ENCODE measurements at regions not wholly inside any gene's neighbourhood (a gene's known extent, or its start where the extent isn't known, plus 50 kb on each side); places are given as distances from the start of the nearest gene placed in this dataset.

GRCh38 chr15:26359855-26360254, 413.0 kb downstream of the GABRB3 start:
- Mint-ChIP-seq H3K4me3 (ENCODE audit: low read depth, unreplicated experiment) (no peak overlapping the region), H3K4me1 (ENCODE audit: low read depth, unreplicated experiment) (no peaks in the 10 kb centered on the region), H3K27me3 (ENCODE audit: unreplicated experiment) (no peaks in the 10 kb centered on the region), H3K36me3 (ENCODE audit: insufficient read depth, unreplicated experiment) (peaks cover 4% of the 10 kb centered on the region), H3K27ac (ENCODE audit: unreplicated experiment) (no peak overlapping the region), H3K9me3 (ENCODE audit: low read depth, unreplicated experiment) (peaks cover 11% of the 10 kb centered on the region)
- intact Hi-C loops (cut with micrococcal nuclease; ENCODE audit: unreplicated experiment), result no loop called here
- TF ChIP-seq, protein P1, sequence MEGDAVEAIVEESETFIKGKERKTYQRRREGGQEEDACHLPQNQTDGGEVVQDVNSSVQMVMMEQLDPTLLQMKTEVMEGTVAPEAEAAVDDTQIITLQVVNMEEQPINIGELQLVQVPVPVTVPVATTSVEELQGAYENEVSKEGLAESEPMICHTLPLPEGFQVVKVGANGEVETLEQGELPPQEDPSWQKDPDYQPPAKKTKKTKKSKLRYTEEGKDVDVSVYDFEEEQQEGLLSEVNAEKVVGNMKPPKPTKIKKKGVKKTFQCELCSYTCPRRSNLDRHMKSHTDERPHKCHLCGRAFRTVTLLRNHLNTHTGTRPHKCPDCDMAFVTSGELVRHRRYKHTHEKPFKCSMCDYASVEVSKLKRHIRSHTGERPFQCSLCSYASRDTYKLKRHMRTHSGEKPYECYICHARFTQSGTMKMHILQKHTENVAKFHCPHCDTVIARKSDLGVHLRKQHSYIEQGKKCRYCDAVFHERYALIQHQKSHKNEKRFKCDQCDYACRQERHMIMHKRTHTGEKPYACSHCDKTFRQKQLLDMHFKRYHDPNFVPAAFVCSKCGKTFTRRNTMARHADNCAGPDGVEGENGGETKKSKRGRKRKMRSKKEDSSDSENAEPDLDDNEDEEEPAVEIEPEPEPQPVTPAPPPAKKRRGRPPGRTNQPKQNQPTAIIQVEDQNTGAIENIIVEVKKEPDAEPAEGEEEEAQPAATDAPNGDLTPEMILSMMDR (IDR thresholded peaks at IDR 0.05; ENCODE audit: unreplicated experiment), result no peak
- no peak for DNase-seq
- no TSS peak for BruUV-seq (replicated peaks)
- CTCF ChIA-PET, result no interaction called here

GRCh38 chr15:26358708-26359107, 414.2 kb downstream of the GABRB3 start:
- TF ChIP-seq, protein P1 (IDR thresholded peaks at IDR 0.05; ENCODE audit: unreplicated experiment), result no peak
- Mint-ChIP-seq H3K36me3 (ENCODE audit: insufficient read depth, unreplicated experiment) (peaks cover 4% of the 10 kb centered on the region), H3K27me3 (ENCODE audit: unreplicated experiment) (no peaks in the 10 kb centered on the region), H3K4me1 (ENCODE audit: low read depth, unreplicated experiment) (no peaks in the 10 kb centered on the region), H3K4me3 (ENCODE audit: low read depth, unreplicated experiment) (no peak overlapping the region), H3K27ac (ENCODE audit: unreplicated experiment) (no peak overlapping the region), H3K9me3 (ENCODE audit: low read depth, unreplicated experiment) (peaks cover 11% of the 10 kb centered on the region)
- DNase-seq, result no peak
- intact Hi-C loops (cut with micrococcal nuclease; ENCODE audit: unreplicated experiment), result no loop called here
- CTCF ChIA-PET, result no interaction called here
- no TSS peak for BruUV-seq (replicated peaks)

DNA sequence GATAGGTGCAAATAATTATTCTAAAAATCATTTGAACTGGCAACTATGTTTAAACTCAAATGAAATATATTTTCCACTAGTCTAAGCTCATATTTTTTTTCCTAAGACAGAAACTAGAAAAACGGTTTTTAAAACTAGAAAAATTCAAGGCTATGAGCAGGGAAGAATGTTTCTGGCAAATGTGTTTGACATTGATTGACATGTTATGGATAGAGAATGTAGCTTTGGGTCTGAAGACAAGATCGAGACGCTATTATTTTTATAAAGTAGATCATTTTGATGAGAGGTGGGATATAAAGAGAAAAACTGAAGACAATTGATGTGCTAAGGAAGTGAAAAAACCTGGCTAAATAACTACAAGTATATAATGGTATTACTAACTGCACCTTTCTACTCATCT, 415.2 kb downstream of the GABRB3 start:
- Mint-ChIP-seq H3K4me1 (ENCODE audit: low read depth, unreplicated experiment) (no peaks in the 10 kb centered on the region), H3K27ac (ENCODE audit: unreplicated experiment) (no peak overlapping the region), H3K27me3 (ENCODE audit: unreplicated experiment) (no peaks in the 10 kb centered on the region), H3K36me3 (ENCODE audit: insufficient read depth, unreplicated experiment) (peaks cover under 1% of the 10 kb centered on the region), H3K4me3 (ENCODE audit: low read depth, unreplicated experiment) (no peak overlapping the region), H3K9me3 (ENCODE audit: low read depth, unreplicated experiment) (peaks cover 11% of the 10 kb centered on the region)
- no TSS peak for BruUV-seq (replicated peaks)
- TF ChIP-seq, protein P1 (IDR thresholded peaks at IDR 0.05; ENCODE audit: unreplicated experiment), result no peak
- intact Hi-C loops (cut with micrococcal nuclease; ENCODE audit: unreplicated experiment), result no loop called here
- CTCF ChIA-PET, result no interaction called here
- DNase-seq, result no peak

DNA sequence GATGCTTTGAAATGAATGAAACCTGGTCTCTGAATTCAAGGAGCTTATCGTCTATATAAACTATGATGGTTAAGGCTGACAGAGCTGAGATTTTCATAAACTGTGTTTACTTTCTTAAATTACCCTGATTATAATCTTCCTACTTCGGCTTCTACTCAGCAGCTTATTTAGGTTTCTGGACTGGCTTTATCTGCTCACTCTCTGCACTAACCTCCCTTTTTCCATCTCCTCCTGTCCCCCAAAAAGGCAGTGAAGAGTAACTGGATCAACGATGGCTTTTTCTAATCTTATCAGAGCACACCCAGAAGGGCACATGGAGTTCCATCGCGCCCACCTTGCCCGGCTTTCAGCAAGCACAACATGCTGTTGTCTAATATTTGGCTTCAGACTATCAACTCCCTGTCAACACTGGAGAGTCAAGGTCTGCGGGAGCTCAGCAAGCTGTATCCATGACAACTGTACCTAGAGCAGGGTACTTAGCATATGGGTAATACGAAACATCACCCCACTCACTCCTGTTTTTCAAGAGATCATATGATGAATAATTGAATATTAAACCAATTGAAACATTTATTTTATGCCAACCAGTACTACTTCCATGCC, 417.3 kb downstream of the GABRB3 start:
- TF ChIP-seq, protein P1 (IDR thresholded peaks at IDR 0.05; ENCODE audit: unreplicated experiment), result no peak
- Mint-ChIP-seq H3K9me3 (ENCODE audit: low read depth, unreplicated experiment) (peaks cover 6% of the 10 kb centered on the region), H3K4me1 (ENCODE audit: low read depth, unreplicated experiment) (no peaks in the 10 kb centered on the region), H3K27ac (ENCODE audit: unreplicated experiment) (no peak overlapping the region), H3K4me3 (ENCODE audit: low read depth, unreplicated experiment) (no peak overlapping the region), H3K27me3 (ENCODE audit: unreplicated experiment) (no peaks in the 10 kb centered on the region), H3K36me3 (ENCODE audit: insufficient read depth, unreplicated experiment) (no peaks in the 10 kb centered on the region)
- CTCF ChIA-PET, result no interaction called here
- intact Hi-C loops (cut with micrococcal nuclease; ENCODE audit: unreplicated experiment), result no loop called here
- DNase-seq, result no peak
- BruUV-seq (replicated peaks), result no TSS peak

Measured in Calu3 (cell line).